ENCODE measurements at regions not wholly inside any gene's neighbourhood (a gene's known extent, or its start where the extent isn't known, plus 50 kb on each side); places are given as distances from the start of the nearest gene placed in this dataset.

DNA sequence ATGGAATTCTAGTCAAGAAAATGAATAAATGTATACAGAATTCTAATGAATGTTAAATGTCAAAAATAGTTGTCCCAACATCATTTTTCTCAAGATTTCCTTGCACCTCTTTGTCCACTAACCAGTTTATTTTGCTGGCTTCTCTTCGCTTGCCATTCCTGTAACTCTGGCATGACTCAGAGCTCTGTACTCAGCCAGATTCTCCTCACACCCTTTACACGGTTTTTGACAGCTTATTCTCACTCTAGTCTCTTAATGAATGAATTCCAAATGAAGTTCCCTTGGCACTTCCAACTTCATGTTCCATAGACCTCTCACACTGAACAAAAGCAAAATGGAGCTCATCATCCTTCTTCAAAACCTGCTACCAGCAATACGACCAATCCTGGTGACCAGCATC lies 419.3 kb upstream of the SLIT2 start:
- no peak overlapping the region for H3K14ac ChIP-seq (ENCODE audit: insufficient read depth, low read length)
- H2BK15ac ChIP-seq (ENCODE audit: low read depth, low read length) = no peak overlapping the region
- H4K5ac ChIP-seq (ENCODE audit: insufficient read length, low read depth, low read length) = no peak overlapping the region
- H3K4me3 Mint-ChIP-seq = no peak overlapping the region
- H2AFZ ChIP-seq (ENCODE audit: low read length) = no peak overlapping the region
- H2BK5ac ChIP-seq (ENCODE audit: insufficient read length, low read length) = no peak overlapping the region
- no peaks in the 10 kb centered on the region for H3K4me1 ChIP-seq (ENCODE audit: insufficient read depth, low read length)
- H3K9me3 ChIP-seq (ENCODE audit: control insufficient read depth, low read depth, low read length) = no peaks in the 10 kb centered on the region
- no peaks in the 10 kb centered on the region for H3K36me3 Mint-ChIP-seq (ENCODE audit: insufficient read depth in 1 of 3, low read depth in 3 of 3)
- DNase-seq = no peak
- H3K4ac ChIP-seq (ENCODE audit: low read depth, low read length) = no peak overlapping the region
- H3K27me3 ChIP-seq (ENCODE audit: insufficient read depth, low read length) = no peaks in the 10 kb centered on the region
- no peak overlapping the region for H2AK5ac ChIP-seq (ENCODE audit: insufficient read length, low read length)
- no peak overlapping the region for H2BK120ac ChIP-seq (ENCODE audit: low read depth, low read length, poor library complexity, severe bottlenecking)
- H3K27me3 Mint-ChIP-seq (ENCODE audit: low read depth) = no peaks in the 10 kb centered on the region
- H4K8ac ChIP-seq (replicated peaks; ENCODE audit: insufficient read length, low read depth, low read length) = no peak overlapping the region
- no peak overlapping the region for H3K23ac ChIP-seq (ENCODE audit: insufficient read length, low read depth, low read length)
- H3K56ac ChIP-seq (ENCODE audit: insufficient read length, low read depth, low read length) = no peak overlapping the region
- no peaks in the 10 kb centered on the region for H3K79me1 ChIP-seq (ENCODE audit: insufficient read depth, low read depth, low read length, poor library complexity, severe bottlenecking)
- TF ChIP-seq, protein P1, sequence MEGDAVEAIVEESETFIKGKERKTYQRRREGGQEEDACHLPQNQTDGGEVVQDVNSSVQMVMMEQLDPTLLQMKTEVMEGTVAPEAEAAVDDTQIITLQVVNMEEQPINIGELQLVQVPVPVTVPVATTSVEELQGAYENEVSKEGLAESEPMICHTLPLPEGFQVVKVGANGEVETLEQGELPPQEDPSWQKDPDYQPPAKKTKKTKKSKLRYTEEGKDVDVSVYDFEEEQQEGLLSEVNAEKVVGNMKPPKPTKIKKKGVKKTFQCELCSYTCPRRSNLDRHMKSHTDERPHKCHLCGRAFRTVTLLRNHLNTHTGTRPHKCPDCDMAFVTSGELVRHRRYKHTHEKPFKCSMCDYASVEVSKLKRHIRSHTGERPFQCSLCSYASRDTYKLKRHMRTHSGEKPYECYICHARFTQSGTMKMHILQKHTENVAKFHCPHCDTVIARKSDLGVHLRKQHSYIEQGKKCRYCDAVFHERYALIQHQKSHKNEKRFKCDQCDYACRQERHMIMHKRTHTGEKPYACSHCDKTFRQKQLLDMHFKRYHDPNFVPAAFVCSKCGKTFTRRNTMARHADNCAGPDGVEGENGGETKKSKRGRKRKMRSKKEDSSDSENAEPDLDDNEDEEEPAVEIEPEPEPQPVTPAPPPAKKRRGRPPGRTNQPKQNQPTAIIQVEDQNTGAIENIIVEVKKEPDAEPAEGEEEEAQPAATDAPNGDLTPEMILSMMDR (conservative IDR thresholded peaks at IDR 0.05) = no peak
- H2BK20ac ChIP-seq (ENCODE audit: low read depth, low read length, poor library complexity, severe bottlenecking) = no peak overlapping the region
- no peaks in the 10 kb centered on the region; a peak in 1 of 5 replicates for H3K9me3 Mint-ChIP-seq
- no peaks in the 10 kb centered on the region for H3K79me2 ChIP-seq (ENCODE audit: insufficient read depth, low read length)
- H3K4me2 ChIP-seq (ENCODE audit: insufficient read depth, insufficient read length, low read length) = no peak overlapping the region
- no peak overlapping the region for H3K27ac Mint-ChIP-seq
- peaks cover 5 to 7% of the 10 kb centered on the region in 2 experiments; a peak in 3 of 4 replicates for H3K4me1 Mint-ChIP-seq
- H4K91ac ChIP-seq (ENCODE audit: insufficient read length, low read depth, low read length) = no peak overlapping the region
- H4K20me1 ChIP-seq (ENCODE audit: control insufficient read depth, insufficient read depth, insufficient read length) = no peaks in the 10 kb centered on the region
- no peak overlapping the region for H3T11ph ChIP-seq (ENCODE audit: low read length)
- H3K9ac ChIP-seq (ENCODE audit: extremely low read depth, insufficient read length, low read length) = no peak overlapping the region
- no peak overlapping the region for H2BK12ac ChIP-seq (ENCODE audit: insufficient read length, low read depth, low read length)
- no peak overlapping the region for H3K27ac ChIP-seq (ENCODE audit: insufficient read length, low read depth, low read length)
- WGBS (ENCODE audit: extremely low coverage, insufficient read length, low lambda C conversion rate) = no CpG with 5 or more reads among the region's 3 CpGs
- no peaks in the 10 kb centered on the region for H3K23me2 ChIP-seq (ENCODE audit: insufficient read length, low read depth, low read length, poor library complexity, severe bottlenecking)
- H3K18ac ChIP-seq (ENCODE audit: insufficient read length, low read depth, low read length) = no peak overlapping the region
